ENCODE measurements at regions not wholly inside any gene's neighbourhood (a gene's known extent, or its start where the extent isn't known, plus 50 kb on each side); places are given as distances from the start of the nearest gene placed in this dataset.
"Not testable (repeated sequence)": the region's sequence is repeated elsewhere in the genome, so short reads cannot be mapped to it uniquely, and the experiment has no call there.

- not testable (repeated sequence) for DNase-seq (ENCODE audit: low read depth in 1 of 2, low spot score in 1 of 2)
Observed at GRCh38 chr17:64800987-64801386, 118.3 kb downstream of the LRRC37A3 start.

DNA sequence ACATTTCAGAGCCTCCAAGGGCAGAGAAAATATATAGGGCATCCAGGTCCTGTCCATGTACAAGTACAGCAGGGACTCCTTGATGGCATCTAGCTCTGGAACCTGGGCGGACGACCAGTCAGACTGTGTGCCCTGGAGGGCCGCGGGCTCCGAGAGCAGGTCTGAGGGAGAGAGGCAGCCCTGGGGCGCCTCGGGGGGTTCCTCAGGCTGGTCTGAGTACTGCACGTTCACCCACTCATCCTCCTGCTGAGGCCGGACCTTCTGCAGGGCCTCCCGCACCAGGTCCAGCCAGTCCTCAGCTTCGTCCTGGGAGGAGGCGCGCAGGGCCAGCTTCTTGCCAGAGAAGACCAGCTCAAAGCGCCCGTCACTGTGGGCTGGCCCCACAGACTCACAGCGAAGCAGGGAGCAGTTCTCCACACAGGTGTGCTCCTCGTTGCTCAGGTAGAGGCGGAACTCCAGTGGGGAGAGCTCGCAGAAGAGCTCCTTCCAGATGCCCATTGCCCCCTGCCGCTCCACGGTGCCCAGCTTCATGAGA is 118.8 kb downstream of the LRRC37A3 start:
- not testable (repeated sequence) for DNase-seq (ENCODE audit: low read depth in 1 of 2, low spot score in 1 of 2)

DNA sequence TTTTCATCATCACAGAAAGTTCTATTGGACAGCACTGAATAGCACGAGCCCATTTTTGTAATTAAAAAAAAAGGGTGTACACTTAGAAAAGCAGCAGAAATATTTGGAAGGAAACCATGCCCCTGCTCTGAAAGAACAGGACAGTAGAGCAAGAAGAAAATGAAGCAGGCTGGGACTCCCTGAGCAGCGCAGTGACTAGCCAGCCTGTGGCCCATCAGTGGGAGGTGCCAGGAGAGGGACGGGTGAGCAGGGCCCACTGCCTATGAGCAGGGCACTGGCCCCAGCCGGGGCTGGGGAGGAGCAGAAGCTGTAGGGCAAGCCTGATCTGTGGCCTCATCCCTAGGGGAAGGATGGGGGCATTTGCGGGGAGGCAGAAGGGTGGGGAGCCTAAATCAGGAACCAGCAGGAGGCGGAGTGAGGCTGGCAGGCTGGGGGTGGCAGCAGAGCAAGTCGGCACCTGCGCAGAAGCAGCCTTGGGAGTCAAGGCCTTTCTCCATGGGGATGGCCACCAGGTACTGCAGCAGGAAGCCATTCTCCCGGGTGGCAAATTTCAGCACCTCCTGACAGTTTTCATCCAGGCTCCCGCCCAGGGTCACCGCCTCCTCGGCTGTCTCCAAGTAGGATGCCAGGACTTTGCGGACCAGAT is 119.6 kb downstream of the LRRC37A3 start:
- not testable (repeated sequence) for DNase-seq (ENCODE audit: low read depth in 1 of 2, low spot score in 1 of 2)

DNA sequence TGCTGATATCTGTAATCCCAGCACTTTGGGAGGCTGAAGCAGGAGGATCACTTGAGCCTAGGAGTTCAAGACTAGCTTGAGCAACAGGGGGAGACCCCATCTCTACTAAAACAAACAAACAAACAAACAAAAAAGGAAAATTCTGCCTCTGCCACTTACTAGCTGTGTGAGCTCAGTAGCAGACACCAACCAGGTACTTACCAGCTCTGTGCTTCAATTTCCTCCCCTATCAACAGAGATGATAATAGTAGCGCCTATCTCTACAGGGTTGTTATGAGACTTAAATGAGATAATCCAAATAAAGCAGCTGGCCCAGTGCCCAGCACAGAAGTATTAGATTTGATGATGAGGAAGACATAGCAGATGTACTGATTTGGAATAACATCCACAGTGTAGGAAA is 120.3 kb downstream of the LRRC37A3 start:
- not testable (repeated sequence) for DNase-seq (ENCODE audit: low read depth in 1 of 2, low spot score in 1 of 2)

DNA sequence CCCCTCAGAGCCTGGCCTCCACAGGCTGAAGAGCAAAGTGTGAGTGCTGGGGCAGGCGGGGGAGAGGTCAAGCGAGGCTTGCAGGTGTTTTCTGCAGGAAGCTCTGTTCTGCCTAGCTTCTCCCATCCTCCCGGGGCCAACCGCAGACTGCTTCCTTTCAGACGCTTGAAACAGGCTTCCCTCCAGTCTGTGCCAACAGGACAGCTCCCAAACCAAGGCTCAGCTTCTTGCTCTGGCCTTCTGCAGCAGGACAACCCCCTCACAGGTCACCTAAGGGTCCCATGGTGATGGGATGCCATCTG is 120.8 kb downstream of the LRRC37A3 start:
- DNase-seq (ENCODE audit: low read depth in 1 of 2, low spot score in 1 of 2), result not testable (repeated sequence)

- DNase-seq (ENCODE audit: low read depth in 1 of 2, low spot score in 1 of 2), result not testable (repeated sequence)
Observed at GRCh38 chr17:64797746-64798488, 121.4 kb downstream of the LRRC37A3 start.

GRCh38 chr17:64795342-64795741 is 123.9 kb downstream of the LRRC37A3 start:
- not testable (repeated sequence) for DNase-seq (ENCODE audit: low read depth in 1 of 2, low spot score in 1 of 2)

- not testable (repeated sequence) for DNase-seq (ENCODE audit: low read depth in 1 of 2, low spot score in 1 of 2)
Observed at GRCh38 chr17:64794548-64795274, 124.6 kb downstream of the LRRC37A3 start.

DNA sequence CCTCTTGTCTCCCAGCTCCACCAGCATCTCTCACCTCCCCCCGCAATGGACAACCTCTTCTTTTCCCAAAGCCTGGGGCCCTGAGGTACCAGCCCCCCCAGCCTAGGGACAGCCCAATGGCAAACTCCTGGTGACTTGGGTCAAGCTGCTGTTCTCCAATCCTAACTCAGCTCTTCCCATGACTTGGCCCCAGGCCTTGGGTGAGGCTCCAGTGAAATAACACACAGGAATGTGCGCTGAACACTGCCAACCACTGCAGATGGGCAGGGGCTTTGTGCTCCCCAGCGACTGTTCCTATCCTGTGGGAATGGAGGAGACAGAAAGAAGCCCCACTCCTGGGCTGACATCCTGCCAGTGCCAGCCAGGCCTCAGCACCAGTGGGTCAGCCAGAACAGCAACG is 125.2 kb downstream of the LRRC37A3 start:
- not testable (repeated sequence) for DNase-seq (ENCODE audit: low read depth in 1 of 2, low spot score in 1 of 2)

- not testable (repeated sequence) for DNase-seq (ENCODE audit: low read depth in 1 of 2, low spot score in 1 of 2)
Observed at GRCh38 chr17:64792793-64793575, 126.3 kb downstream of the LRRC37A3 start.

GRCh38 chr17:64792276-64792675 is 127.0 kb downstream of the LRRC37A3 start:
- not testable (repeated sequence) for DNase-seq (ENCODE audit: low read depth in 1 of 2, low spot score in 1 of 2)

DNA sequence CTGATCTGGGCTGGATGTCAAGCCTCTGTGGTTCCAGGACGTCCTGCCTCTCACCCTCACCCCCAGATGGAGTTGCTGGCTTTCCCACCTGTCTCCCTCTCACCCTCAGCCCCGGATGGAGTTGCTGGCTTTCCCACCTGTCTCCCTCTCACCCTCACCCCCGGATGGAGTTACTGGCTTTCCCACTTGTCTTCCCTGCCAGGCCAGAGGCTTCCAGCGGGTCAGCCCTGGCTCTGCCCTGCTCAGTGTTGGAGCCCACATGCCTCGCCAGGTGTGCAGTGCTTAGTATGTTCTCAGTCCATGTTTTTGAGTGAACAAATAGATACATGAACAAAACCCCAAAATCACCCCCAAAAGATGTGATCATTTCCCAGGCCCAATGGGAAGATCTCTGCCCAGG is 127.6 kb downstream of the LRRC37A3 start:
- DNase-seq (ENCODE audit: low read depth in 1 of 2, low spot score in 1 of 2), result not testable (repeated sequence)

- not testable (repeated sequence) for DNase-seq (ENCODE audit: low read depth in 1 of 2, low spot score in 1 of 2)
Observed at GRCh38 chr17:64791226-64791625, 128.1 kb downstream of the LRRC37A3 start.

- DNase-seq (ENCODE audit: low read depth in 1 of 2, low spot score in 1 of 2), result not testable (repeated sequence)
Observed at GRCh38 chr17:64790690-64791089, 128.6 kb upstream of the SMURF2 start.

DNA sequence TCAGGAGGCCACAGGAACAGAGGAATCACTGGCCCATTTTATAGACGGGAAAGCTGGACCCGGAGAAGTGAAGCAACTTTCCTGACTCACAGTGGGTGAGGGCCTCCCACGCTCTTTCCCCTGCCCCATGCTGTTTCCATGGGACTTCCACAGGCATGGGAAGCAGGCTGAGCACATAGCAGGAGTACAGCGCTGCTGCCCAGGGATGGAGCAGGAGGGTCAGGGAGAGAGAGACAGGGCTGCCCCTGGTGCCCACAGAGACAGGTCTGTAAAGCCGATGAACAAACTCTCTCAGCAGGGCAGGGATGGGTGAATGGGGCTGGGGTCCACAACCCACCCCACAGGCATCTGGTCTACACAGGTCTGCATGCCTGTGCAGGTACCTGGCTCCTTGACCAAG is 128.1 kb upstream of the SMURF2 start:
- not testable (repeated sequence) for DNase-seq (ENCODE audit: low read depth in 1 of 2, low spot score in 1 of 2)

DNA sequence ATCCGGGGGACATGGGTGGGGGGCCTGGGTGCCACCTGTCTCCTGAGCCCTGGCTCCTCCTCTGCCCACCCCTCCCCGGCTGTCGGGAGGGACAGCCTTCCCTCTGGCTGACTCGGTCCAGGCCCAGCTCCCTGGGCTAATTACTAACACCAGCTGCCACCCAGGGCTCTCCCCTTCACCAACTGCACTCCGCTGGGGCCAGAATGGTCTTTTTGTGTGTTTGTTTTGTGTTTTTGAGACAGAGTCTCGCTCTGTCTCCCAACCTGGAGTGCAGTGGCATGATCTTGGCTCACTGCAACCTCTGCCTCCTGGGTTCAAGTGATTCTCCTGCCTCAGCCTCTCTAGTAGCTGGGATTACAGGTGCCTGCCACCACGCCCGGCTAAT is 126.9 kb upstream of the SMURF2 start:
- DNase-seq (ENCODE audit: low read depth in 1 of 2, low spot score in 1 of 2), result not testable (repeated sequence)

GRCh38 chr17:64788286-64789060 is 126.4 kb upstream of the SMURF2 start:
- DNase-seq (ENCODE audit: low read depth in 1 of 2, low spot score in 1 of 2), result no peak

DNA sequence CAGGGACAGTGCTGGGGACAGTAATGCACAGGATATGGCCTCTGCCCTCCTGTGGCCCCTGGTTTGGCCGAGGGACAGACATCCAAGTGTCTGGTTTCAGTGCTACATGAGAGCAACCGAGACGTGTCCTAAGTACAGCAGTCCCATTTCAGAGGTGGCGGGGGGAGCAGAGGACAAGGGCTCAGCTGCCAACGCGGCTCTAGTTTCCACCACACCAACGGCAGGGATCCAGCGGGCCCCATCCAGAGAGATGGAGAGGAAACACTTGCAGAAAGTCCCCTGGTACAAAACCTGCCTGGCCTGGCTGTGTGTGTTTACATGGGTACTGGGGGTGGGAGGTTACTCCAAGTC is 125.8 kb upstream of the SMURF2 start:
- no peak for DNase-seq (ENCODE audit: low read depth in 1 of 2, low spot score in 1 of 2)

GRCh38 chr17:64787255-64787920 is 125.3 kb upstream of the SMURF2 start:
- DNase-seq (ENCODE audit: low read depth in 1 of 2, low spot score in 1 of 2), result no peak

DNA sequence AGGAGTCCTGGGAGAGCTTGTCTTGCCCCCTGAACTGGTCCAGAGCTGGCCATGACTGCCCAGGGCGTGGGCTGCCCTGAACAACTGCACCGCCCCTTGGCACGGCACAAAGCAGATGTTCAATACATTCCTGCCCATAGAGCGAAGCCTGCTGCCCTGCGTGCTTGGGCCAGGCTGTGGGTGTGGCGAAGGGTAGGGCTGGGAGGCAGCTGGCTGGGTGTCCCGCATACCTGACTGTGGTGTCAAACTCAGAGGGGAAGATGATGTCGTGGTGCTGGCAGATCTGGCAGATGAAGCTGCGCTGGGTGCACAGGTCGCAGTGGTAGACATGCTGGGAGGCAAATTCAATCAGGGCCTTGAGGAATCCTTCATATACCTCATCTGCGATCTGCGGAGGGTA is 124.2 kb upstream of the SMURF2 start:
- DNase-seq (ENCODE audit: low read depth in 1 of 2, low spot score in 1 of 2), result no peak

Measured in stimulated activated CD4-positive, alpha-beta T cell treated with anti-CD3 and anti-CD28 coated beads, Interleukin-15, amount 100 ng/mL, for 1 hour (primary cell).